WTC11 (cell line): ENCODE measurements at regions not wholly inside any gene's neighbourhood (a gene's known extent, or its start where the extent isn't known, plus 50 kb on each side); places are given as distances from the start of the nearest gene placed in this dataset.

Experiments used
- ATAC-seq: fragments of 200-7000 bp; cut with Tn5 transposase; 2 replicates; pipeline ENCODE4 v1.10.0; 2021; ENCODE audit warnings: mild to moderate bottlenecking, moderate library complexity
- CTCF ChIA-PET: fragments of 300-600 bp; sonication (Branson Sonifier 250); formaldehyde crosslinking; loops from one replicate; lab custom pipeline; 2021; ENCODE audit warnings: antibody characterized with exemption; lab: Charles Lee
- POLR2A ChIA-PET: fragments of 350-600 bp; sonication (Branson Sonifier 250); formaldehyde crosslinking; loops from one replicate; lab custom pipeline; 2021; ENCODE audit warnings: antibody characterized with exemption; lab: Charles Lee
- DNase-seq: peaks from one replicate; pipeline ENCODE4 v3.0.0; 2021; ENCODE audit warnings: low spot score
- H3K27ac Mint-ChIP-seq: 2 replicates; pipeline ENCODE4 v1.8.0; 2021; ENCODE audit warnings: mixed read lengths
- H3K27me3 Mint-ChIP-seq: 2 replicates; pipeline ENCODE4 v1.8.0; 2021; ENCODE audit warnings: low read depth, mild to moderate bottlenecking, moderate library complexity, mixed read lengths
- H3K36me3 Mint-ChIP-seq: 2 replicates; pipeline ENCODE4 v1.8.0; 2021; ENCODE audit warnings: mixed read lengths
- H3K4me1 Mint-ChIP-seq: 2 replicates; pipeline ENCODE4 v1.8.0; 2022; ENCODE audit warnings: mixed read lengths
- H3K4me3 Mint-ChIP-seq: 2 replicates; pipeline ENCODE4 v1.8.0; 2021; ENCODE audit warnings: mild to moderate bottlenecking, moderate library complexity, mixed read lengths
- H3K9me3 Mint-ChIP-seq: 2 replicates; pipeline ENCODE4 v1.8.0; 2021; ENCODE audit warnings: mixed read lengths
- AFF4 ChIP-seq: sonication (generic); formaldehyde crosslinking; IDR thresholded peaks from 2 replicates; pipeline ENCODE4 v1.8.1; 2023; ENCODE audit warnings: mild to moderate bottlenecking, missing genetic modification reagents, borderline replicate concordance
- ATF3 ChIP-seq: sonication (generic); formaldehyde crosslinking; conservative IDR thresholded peaks from 2 replicates; pipeline ENCODE4 v1.8.1; 2022; ENCODE audit warnings: mild to moderate bottlenecking, missing genetic modification reagents
- CREM ChIP-seq: sonication (generic); formaldehyde crosslinking; IDR thresholded peaks from 2 replicates; pipeline ENCODE4 v1.8.1; 2022; ENCODE audit warnings: mild to moderate bottlenecking, missing genetic modification reagents, moderate library complexity
- EMX1 ChIP-seq: fragments of 250-450 bp; sonication (Bioruptor Pico); IDR thresholded peaks from 2 replicates; pipeline ENCODE4 v1.8.0; 2021; ENCODE audit warnings: mild to moderate bottlenecking
- ETV6 ChIP-seq: sonication (generic); formaldehyde crosslinking; IDR thresholded peaks from 2 replicates; pipeline ENCODE4 v1.8.1; 2022; ENCODE audit warnings: mild to moderate bottlenecking, missing genetic modification reagents
- FOXK1 ChIP-seq: sonication (generic); formaldehyde crosslinking; IDR thresholded peaks from 2 replicates; pipeline ENCODE4 v1.8.0; 2022; ENCODE audit warnings: mild to moderate bottlenecking, moderate library complexity, missing genetic modification reagents
- GABPB1 ChIP-seq: sonication (generic); formaldehyde crosslinking; IDR thresholded peaks from 2 replicates; pipeline ENCODE4 v1.8.1; 2023; ENCODE audit warnings: mild to moderate bottlenecking, missing genetic modification reagents
- IRF1 ChIP-seq: sonication (generic); formaldehyde crosslinking; IDR thresholded peaks from 2 replicates; pipeline ENCODE4 v1.8.0; 2023; ENCODE audit warnings: missing genetic modification reagents
- MAX ChIP-seq: sonication (generic); formaldehyde crosslinking; IDR thresholded peaks from 2 replicates; pipeline ENCODE4 v1.8.0; 2022; ENCODE audit warnings: mild to moderate bottlenecking, missing genetic modification reagents
- RELA ChIP-seq: sonication (generic); formaldehyde crosslinking; IDR thresholded peaks from 2 replicates; pipeline ENCODE4 v1.8.1; 2022; ENCODE audit warnings: missing genetic modification reagents, mild to moderate bottlenecking, borderline replicate concordance
- SOX15 ChIP-seq: fragments of 250-450 bp; sonication (Bioruptor Pico); IDR thresholded peaks from 2 replicates; pipeline ENCODE4 v1.9.0; 2021; ENCODE audit warnings: mild to moderate bottlenecking
- STAT6 ChIP-seq: sonication (generic); formaldehyde crosslinking; conservative IDR thresholded peaks from 2 replicates; pipeline ENCODE4 v1.8.1; 2023; ENCODE audit warnings: mild to moderate bottlenecking, low read depth, missing genetic modification reagents, moderate library complexity
- TCF7 ChIP-seq: sonication (generic); formaldehyde crosslinking; IDR thresholded peaks from 2 replicates; pipeline ENCODE4 v1.8.0; 2022; ENCODE audit warnings: mild to moderate bottlenecking, low read depth, missing genetic modification reagents, moderate library complexity
- TEAD4 ChIP-seq: sonication (generic); formaldehyde crosslinking; IDR thresholded peaks from 2 replicates; pipeline ENCODE4 v1.8.0; 2022; ENCODE audit warnings: mild to moderate bottlenecking, missing genetic modification reagents
- USF2 ChIP-seq: sonication (generic); formaldehyde crosslinking; IDR thresholded peaks from 2 replicates; pipeline ENCODE4 v1.8.1; 2023; ENCODE audit warnings: mild to moderate bottlenecking, missing genetic modification reagents, moderate library complexity
- ZBTB21 ChIP-seq: sonication (generic); formaldehyde crosslinking; IDR thresholded peaks from 2 replicates; pipeline ENCODE4 v1.8.1; 2023; ENCODE audit warnings: mild to moderate bottlenecking, missing genetic modification reagents, borderline replicate concordance
- ZMAT4 ChIP-seq: fragments of 250-450 bp; sonication (Bioruptor Pico); IDR thresholded peaks from 2 replicates; pipeline ENCODE4 v1.9.0; 2021; ENCODE audit warnings: mild to moderate bottlenecking
- ZNF138 ChIP-seq: sonication (generic); formaldehyde crosslinking; conservative IDR thresholded peaks from 2 replicates; pipeline ENCODE4 v1.8.1; 2022; ENCODE audit warnings: mild to moderate bottlenecking, moderate library complexity, missing genetic modification reagents
- ZNF263 ChIP-seq: sonication (generic); formaldehyde crosslinking; IDR thresholded peaks from 2 replicates; pipeline ENCODE4 v1.8.1; 2022; ENCODE audit warnings: low read depth, mild to moderate bottlenecking, moderate library complexity, missing genetic modification reagents
- ZNF396 ChIP-seq: fragments of 250-450 bp; sonication (Bioruptor Pico); IDR thresholded peaks from 2 replicates; pipeline ENCODE4 v1.8.0; 2021; ENCODE audit warnings: mild to moderate bottlenecking, moderate library complexity, borderline replicate concordance

- TF ChIP-seq MAX (CRISPR knock-in tag) = no peak
Observed at GRCh38 chr2:8424997-8425900, 256.6 kb upstream of the ID2 start (continued).

- peaks cover 5% of the 10 kb centered on the region for H3K4me1 Mint-ChIP-seq
- CTCF ChIA-PET = no interaction called here
- ATAC-seq = no peak
- no peaks in the 10 kb centered on the region for H3K36me3 Mint-ChIP-seq
- TF ChIP-seq AFF4 (CRISPR knock-in tag) (no peak), CREM (CRISPR knock-in tag) (no peak), TEAD4 (CRISPR knock-in tag) (no peak), ZMAT4 (CRISPR knock-in tag) (no peak), ZNF263 (CRISPR knock-in tag) (no peak), STAT6 (CRISPR knock-in tag) (no peak), ATF3 (CRISPR knock-in tag) (no peak), RELA (CRISPR knock-in tag) (no peak), GABPB1 (CRISPR knock-in tag) (no peak), USF2 (no peak), ZNF396 (no peak), SOX15 (no peak), TCF7 (CRISPR knock-in tag) (no peak), ZNF138 (CRISPR knock-in tag) (no peak), EMX1 (CRISPR knock-in tag) (no peak), IRF1 (CRISPR knock-in tag) (no peak), ETV6 (CRISPR knock-in tag) (no peak), FOXK1 (CRISPR knock-in tag) (no peak), ZBTB21 (CRISPR knock-in tag) (no peak)
- TF ChIP-seq, all 79 proteins: peak for 0
- Mint-ChIP-seq H3K27me3 (no peaks in the 10 kb centered on the region), H3K9me3 (peaks cover 24% of the 10 kb centered on the region), H3K4me3 (no peak overlapping the region), H3K27ac (no peak overlapping the region)
- no peak for DNase-seq
- POLR2A ChIA-PET = no interaction called here
Observed at GRCh38 chr2:8426550-8426949, 255.3 kb upstream of the ID2 start.
